ENCODE measurements at regions not wholly inside any gene's neighbourhood (a gene's known extent, or its start where the extent isn't known, plus 50 kb on each side); places are given as distances from the start of the nearest gene placed in this dataset.

DNA sequence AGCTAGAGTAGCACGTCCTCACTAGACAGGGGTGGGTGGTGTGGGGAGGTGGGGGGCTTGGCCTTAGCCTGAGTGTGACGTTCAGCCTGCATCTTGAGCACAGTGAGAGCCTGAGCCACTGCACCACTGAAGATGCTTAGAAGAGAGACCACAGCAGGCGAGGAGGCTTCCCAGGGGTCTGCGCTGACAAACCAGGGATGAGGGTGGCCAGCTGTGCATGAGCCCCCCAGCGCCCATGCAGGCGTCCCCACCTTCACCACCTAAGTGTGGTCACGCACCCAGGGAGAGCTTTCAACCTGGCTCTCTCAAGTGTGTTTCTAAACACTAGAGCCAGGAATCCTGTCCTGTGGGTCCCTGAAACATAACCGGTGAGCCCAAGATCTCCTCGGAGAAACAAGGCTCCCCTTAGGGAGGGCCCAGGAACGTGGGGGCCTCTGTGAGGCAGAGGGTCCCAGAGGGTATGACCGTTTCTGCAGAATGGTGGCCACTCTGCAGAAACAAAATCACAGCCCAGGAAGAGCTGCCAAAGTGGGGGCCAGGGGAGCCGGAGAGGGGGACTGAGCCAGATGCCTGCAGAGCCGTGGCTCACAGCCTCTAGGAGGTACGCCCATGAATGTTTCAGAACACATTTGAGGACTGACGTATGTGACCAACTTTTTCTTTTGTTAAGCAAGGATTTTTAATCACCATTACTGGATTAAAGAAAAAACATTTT is 85.2 kb upstream of the INSIG1 start:
- TF ChIP-seq POLR2A (IDR thresholded peaks at IDR 0.05; ENCODE audit: low read length), result no peak
- TF ChIP-seq GATA1 (IDR thresholded peaks at IDR 0.05; ENCODE audit: low read depth, low read length), result no peak

All from erythroblast (primary cell).